HG03575 (cell line): ENCODE measurements at regions not wholly inside any gene's neighbourhood (a gene's known extent, or its start where the extent isn't known, plus 50 kb on each side); places are given as distances from the start of the nearest gene placed in this dataset.
"Not testable (repeated sequence)": the region's sequence is repeated elsewhere in the genome, so short reads cannot be mapped to it uniquely, and the experiment has no call there.

Source experiments
- ATAC-seq: cut with Tn5 transposase; IDR thresholded peaks from one replicate; pipeline ENCODE4 v1.9.1; 2021; ENCODE audit not compliant: unreplicated experiment, insufficient number of reproducible peaks, low FRiP score; ENCODE audit errors: extremely low read depth

DNA sequence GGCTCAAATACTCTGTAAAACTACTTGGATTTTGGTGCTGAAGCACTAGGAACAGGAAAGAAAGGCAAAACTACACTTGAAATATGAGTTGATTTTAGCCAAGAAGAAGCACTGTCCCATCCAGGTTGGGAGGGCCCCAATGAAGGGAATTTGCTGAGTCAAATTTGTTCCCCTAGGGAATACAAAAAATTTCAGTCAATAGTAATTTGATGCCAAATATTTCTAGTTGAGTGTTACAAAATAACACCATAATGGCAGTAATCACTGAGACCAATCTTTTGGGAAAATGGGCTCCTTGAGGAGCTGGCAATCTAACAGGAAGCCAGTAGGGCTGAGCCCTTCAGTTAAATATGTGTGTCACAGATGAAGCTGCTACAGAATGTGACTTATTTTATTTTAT is 896.9 kb downstream of the DIPK2A start:
- no peak for ATAC-seq

DNA sequence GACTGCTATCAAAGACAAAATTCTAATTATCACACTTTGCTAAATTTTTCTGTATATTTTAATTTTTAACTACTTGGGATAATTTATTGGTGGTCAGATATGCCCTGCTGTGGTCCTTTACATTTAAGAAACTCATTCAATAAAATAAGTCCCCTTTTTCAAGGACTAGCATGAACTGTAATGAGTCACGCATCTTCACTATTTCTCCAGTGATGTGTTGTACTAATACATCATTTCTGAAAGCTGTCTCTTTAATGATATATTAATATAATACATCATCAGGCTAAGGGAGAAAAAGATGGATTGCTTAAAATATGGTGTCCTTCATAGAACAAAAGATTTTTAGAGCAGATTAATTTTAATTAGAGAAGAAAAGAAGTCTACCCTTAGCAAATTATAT is 901.4 kb downstream of the DIPK2A start:
- ATAC-seq: no peak

DNA sequence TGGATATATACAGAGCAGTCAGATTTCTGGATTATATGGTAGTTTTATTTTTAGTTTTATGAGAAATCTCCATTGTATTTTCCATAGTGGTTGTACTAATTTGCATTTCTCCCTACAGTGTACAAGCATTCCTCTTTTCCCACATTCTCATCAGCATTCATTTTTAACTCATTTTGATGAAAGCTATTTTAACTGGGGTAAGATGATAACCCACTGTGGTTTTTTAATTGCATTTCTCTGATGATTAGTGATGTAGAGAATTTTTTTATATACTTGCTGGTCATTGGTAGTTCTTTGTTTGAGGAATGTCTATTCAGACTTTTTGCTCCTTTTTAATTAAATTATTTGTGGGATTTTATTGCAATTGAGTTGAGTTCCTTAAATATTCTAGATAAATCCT is 903.6 kb downstream of the DIPK2A start:
- ATAC-seq: no peak

DNA sequence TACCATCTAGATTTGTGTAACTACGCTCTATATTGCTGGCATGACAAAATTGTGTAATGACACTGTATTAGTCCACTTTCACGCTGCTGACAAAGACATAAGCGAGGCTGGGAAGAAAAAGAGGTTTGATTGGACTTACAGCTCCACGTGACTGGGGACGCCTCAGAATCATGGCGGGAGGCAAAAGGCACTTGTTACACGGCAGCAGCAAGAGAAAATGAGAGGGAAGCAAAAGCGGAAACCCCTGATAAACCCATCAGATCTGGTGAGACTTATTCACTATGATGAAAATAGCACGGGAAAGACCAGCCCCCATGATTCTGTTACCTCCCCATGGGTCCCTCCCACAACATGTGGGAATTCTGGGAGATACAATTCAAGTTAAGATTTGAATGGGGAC is 905.7 kb downstream of the DIPK2A start:
- no peak for ATAC-seq

DNA sequence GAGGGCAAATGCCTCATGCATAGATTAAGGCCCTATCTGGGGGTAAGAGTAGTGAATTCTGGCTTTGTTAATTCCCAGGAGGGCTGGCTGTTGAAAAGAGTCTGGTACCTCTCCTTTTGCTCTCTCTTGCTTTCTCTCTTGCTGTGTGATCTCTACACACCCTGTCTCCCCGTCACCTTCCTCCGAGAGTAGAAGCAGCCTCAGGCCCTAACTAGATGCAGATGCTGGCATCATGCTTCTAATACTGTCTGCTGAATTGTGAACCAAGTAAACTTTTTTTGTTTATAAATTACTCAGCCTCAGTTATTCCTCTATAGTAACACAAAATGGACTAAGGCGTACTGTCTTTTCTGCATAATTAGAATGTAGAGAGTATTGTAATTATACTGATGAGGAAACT is 908.1 kb downstream of the DIPK2A start:
- no peak for ATAC-seq

DNA sequence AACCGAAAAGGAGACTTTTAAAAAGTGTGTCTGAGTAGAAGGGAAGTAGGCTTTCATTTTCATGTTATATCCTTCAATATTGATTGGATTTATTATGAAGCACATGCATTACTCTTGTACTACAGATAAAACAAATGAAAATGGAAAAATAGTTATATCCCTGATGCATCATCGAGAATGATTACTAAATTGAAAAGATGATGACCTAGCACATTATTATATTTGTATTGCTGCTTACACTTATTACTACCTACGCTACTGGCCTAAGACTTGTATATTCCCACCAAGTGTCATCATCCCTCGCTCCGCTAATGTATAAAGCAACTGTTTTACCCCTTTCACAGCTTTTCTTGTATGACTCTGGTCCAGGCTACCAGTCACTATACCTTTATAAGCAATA is 922.4 kb downstream of the DIPK2A start:
- no peak for ATAC-seq

DNA sequence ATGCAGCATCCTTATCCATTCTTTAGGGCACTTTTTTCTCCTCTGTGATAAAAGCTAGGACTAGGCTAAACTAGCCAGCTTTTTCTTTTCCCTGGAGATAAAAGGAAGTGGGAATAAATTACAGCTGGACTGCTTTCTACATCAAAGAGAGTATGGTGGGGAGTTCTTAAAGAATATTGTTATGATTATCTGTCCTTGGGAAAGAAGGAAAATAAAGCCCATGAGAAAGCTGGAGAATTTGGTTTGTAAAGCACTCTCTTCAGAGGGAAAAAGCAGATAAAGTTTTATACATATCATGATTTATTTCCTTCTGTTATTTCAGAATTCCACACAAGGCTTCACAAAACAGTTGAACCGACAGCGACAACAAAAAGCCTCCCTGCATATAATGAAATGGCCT is 923.0 kb downstream of the DIPK2A start:
- ATAC-seq: no peak

DNA sequence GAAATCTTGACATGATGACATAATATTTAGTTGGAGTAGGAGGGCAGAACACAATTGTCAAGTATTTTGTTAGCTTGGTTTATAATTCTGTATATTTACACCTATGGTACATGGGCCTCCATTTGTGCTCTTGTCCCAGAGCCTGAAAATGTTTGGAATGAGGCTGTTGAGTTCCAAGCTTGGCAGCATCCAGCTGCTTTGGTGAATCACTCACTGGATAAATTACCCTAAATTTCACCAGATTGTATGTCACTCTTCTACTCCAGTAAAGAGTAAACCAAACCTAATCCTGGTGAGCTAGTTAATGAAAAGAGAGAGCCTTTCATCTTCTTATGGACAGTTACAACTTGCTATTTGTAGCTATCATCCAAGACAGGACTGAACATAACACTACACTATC is 928.7 kb downstream of the DIPK2A start:
- no peak for ATAC-seq

DNA sequence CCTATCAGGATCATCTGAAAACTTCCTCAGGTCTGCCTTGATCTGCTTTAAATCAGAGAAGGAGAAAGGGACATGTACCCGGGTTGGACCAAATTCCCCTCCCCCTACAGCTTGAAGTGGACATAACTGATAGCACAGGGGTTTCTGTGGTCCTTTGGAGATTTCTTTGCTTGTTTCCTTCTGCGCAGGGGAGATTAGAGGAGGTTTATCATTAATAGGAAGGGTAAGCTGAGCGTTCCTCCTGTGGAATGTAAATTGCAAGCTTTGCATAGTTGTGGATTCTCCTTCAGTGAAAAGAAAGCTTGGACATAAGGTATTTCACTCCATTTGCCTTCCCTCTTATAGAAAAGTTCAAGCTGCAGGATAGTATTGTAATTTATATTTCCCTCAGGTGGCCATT is 936.0 kb downstream of the DIPK2A start:
- not testable (repeated sequence) for ATAC-seq

DNA sequence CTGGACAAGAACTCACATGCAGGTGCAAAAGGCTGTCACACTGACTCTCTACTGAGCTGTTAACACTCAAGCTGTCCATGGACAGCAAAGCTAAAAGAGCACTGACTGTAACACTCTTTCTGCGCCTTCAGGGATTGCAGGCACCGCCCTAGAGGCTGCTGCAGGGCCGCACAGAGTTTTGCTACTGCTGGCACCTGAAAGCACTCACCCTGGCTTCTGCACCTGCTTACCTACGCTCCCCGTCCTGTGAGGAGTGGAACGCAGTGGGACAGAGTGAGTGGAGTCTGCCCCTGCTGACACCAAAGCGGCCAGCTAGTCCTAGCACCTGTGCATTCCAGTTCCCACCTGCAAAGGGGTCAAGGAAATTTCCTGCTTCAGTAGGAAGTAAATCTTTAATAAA is 941.3 kb downstream of the DIPK2A start:
- ATAC-seq: no peak

DNA sequence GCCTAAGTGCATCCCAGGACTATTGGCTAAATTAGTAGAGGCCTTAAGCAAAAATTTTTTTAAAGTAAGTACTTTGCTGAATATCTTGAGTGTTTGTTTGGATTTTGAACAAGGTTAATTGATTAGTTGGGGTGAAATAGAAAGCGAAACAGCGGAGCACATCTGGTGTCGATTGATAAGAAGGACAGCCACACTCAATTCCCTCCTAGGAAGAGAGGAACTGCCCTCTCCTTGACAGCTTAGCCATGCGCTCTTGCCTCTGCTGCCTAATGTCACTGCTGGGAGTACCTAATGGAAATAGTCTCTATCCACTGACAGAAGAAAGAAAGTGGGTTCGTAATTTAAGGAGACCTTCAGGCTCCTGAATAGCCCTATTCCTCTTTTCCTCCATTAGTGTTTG is 943.6 kb downstream of the DIPK2A start:
- no peak for ATAC-seq

DNA sequence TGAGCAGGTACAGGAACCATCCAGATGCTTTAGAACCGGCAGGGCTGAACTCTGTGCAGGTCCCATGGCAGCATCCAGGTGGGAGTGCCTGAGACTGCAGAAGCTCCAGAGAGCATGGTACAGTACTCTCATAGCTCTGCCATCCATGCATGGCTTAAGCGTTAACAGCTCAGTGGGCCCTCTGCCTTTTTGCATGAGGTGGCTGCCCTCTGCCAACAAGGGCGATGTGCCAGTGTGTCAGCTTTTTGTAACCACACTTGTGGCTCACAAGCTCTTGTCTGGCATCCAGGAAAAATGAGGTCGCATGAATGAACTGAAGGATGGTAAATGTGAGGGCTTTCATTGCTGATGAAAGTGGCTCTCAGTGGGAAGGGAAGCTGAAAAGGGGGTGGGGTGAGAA is 950.1 kb downstream of the DIPK2A start:
- no peak for ATAC-seq

DNA sequence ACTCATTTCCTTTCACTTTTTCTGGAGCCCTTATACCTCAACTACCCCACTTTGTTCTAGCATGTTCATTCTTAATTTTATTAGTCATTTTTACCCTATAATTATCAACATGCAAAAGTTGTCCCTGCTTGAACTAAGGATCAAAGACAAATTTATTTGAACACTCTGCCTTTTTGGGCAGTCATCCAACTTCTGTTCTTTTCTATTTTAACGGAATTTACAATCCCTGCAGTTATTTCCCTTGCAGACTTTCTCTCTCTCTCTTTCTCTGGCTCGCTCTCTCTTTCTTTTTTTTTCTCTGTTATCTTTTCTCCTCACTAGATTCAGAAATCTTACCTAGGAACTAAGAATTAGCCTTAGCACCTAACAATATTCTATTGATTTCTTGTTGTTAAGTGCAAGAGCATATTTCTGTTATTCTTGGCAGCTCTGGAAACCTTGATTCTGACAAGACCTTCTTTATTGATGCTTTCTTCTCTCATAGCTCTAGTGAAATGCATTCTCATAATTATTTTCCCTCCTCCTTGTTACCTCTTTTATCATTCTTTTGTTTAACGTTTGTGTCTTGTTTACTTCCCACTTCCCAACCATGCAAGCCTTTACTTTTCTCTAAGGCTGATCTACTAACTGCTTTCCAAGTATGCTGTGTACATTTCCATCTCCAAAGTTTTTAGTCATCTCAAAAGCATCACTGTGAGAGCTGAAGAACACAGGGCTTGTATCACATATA is 951.6 kb downstream of the DIPK2A start:
- no peak for ATAC-seq

DNA sequence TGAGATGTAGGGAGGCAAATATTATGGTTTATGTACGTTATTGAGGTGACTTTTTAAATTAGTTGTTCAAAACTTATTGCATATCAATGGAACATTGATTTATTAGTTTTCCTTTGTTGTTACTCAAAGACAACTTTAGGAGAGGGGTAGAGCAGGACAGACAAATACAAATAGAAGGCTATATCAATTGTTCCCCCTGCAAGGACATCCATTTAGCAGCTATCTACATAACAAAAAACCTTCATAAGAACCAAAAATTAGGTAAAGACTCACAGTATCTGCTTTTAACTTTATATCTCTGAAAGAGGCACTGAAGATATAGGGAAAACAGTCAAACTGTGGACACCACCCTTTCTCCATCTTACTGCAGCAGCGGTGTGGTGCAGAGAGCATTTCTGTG is 958.8 kb downstream of the DIPK2A start:
- ATAC-seq: no peak

DNA sequence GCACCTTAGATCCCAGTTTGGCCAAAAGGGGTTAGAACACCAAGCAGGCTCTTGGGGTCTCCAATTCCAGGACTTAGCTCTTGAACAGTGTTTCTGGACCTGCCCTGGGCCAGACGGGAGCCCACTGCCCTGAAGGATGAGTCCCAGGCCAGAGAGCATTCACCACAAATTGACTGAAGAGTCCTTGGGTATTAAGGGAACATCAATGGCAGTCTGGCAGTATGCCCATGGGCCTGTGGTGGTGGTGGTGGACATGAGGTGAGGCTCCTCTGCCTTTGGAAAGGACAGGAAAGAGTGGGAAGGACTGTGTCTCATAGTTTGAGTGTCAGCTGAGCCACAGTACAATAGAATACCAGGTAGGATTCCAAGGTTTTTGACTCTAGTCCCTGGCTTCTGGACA is 960.0 kb downstream of the DIPK2A start:
- no peak for ATAC-seq

DNA sequence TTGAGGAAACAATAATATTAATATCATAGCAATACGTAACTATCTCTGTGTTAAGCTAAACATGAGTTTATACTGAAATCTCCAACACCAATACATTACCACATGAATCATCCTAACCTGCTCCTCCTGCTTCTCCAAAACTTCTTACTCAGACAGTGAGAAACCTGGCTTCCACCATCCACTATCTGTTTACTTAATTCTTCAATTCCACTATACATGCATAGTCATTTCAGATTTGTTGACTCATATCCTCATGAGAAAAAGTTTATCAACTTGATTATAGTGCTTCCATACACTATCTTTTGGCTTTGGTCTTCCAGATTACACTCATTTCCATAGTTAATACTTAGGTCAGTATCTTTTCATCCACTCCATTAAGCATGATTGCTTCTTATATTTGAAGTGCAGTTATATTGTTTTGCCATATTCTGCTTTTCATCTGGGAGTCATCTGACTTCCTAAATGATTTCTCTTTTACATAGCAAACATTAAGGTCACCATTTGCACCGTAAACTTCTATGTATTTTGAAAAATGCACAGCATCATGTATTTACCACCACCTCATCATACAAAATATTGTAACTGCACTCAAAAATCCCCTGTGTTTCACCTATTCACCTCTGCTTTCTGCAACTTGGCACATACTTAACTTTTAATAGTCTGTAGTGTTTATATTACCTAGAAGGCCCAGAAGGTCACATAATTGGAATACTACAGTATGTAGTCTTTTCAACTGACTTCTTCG is 970.6 kb downstream of the DIPK2A start:
- ATAC-seq: no peak

DNA sequence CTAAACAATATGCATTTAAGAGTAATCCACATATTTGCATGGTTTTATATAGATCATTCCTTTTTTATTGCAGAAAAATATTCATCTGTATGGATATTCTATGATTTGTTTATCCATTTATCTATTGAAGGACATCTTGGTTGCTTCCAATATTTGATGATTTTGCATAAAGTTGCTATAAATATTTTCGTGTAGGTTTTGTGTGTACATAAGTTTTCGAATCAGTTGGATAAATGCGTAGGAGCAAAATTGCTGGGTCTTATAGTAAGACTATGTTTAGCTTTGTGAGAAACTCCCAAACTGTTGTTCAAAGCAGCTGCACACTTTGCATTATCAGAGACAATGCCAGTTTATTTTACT is 971.2 kb downstream of the DIPK2A start:
- no peak for ATAC-seq

DNA sequence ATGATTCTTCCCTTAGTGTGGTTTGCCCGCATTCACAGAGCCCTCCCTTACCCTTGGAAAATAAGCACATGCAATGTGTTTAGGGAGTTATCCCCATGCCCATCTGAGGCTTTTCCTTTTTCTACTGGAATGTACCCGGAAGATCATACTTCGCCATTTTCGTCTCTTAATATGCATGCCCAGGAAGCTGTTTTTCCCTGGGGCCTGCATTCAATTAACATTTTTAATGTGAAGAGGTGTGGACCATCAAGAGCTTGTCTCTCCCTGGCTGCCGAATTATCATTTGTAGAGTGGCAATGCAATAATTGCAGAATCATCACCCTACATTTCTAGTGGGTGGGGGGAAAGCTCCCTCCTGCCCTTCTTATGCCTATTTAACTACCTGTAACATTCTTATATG is 976.3 kb downstream of the DIPK2A start:
- no peak for ATAC-seq

DNA sequence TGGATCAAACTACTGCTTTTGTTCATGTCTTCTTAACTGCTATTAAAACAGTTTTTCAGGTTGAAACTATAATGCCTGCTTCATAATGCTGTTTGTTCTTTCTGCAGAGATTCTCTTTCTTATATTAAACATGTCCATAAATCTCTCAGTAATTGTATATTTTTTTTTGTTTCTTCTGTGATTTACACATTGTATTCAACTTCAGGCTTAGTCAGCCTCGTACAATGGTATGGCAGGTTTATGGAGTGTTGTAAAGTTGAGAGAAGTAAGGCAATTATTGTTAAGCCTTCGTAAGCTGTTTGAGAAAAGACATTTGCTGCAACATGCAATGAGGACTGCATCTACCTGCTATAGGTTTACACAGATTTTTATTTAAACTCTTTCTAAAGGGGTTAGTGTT is 977.1 kb downstream of the DIPK2A start:
- no peak for ATAC-seq

DNA sequence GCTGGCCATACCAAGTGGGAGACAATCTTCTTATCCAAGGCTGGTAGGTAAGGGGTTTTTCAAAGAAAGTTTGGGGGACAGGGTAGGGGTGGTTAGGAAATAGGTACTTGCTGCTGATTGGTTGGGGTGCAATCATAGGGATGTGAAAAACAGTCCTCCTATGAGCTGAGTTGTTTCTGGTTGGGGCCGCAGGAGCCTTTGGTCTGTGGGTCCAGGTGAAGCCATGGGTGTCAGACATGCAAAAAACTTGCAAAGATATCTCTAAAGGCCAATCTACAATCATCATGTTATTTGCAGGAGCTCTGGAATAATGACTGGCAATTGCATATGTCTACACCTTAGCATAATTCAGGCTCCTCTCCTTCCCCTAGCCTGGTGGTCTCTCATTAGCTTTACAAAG is 982.3 kb downstream of the DIPK2A start:
- no peak for ATAC-seq
